Neural progenitor cell (in vitro differentiated cells): ENCODE measurements at regions not wholly inside any gene's neighbourhood (a gene's known extent, or its start where the extent isn't known, plus 50 kb on each side); places are given as distances from the start of the nearest gene placed in this dataset.

Experiments used
- DNase-seq: peaks from one replicate; pipeline ENCODE4 v3.0.0-alpha.2; 2016; ENCODE audit warnings: low spot score
- H2AFZ ChIP-seq: fragments of 200-600 bp; sonication (generic); replicated peaks from 2 replicates; pipeline ENCODE4 v1.6.1; 2016; ENCODE audit warnings: antibody characterized with exemption
- H3F3A ChIP-seq: fragments of 200-600 bp; sonication (generic); 2 replicates; pipeline ENCODE4 v1.6.1; 2016; ENCODE audit warnings: antibody characterized with exemption, low read depth
- H3K27ac ChIP-seq: fragments of 200-600 bp; sonication (generic); 2 replicates; pipeline ENCODE4 v1.5.1; 2016; ENCODE audit warnings: mild to moderate bottlenecking
- H3K27me3 ChIP-seq: fragments of 200-600 bp; sonication (generic); 2 replicates; pipeline ENCODE4 v1.6.1; 2016; ENCODE audit warnings: mild to moderate bottlenecking, moderate library complexity
- H3K36me3 ChIP-seq: fragments of 200-600 bp; sonication (generic); 2 replicates; pipeline ENCODE4 v1.5.1; 2016
- H3K4me1 ChIP-seq: fragments of 200-600 bp; sonication (generic); 2 replicates; pipeline ENCODE4 v1.6.1; 2016; ENCODE audit warnings: mixed run types
- H3K4me2 ChIP-seq: fragments of 200-600 bp; sonication (generic); 2 replicates; pipeline ENCODE4 v1.6.1; 2016
- H3K4me3 ChIP-seq: fragments of 200-600 bp; sonication (generic); 2 replicates; pipeline ENCODE4 v1.5.1; 2016
- H3K79me2 ChIP-seq: fragments of 200-600 bp; sonication (generic); 2 replicates; pipeline ENCODE4 v1.6.1; 2016; ENCODE audit warnings: low read depth
- H3K9ac ChIP-seq: fragments of 200-600 bp; sonication (generic); 2 replicates; pipeline ENCODE4 v1.6.1; 2016
- H3K9me3 ChIP-seq: fragments of 200-600 bp; sonication (generic); 2 replicates; pipeline ENCODE4 v1.5.1; 2016; ENCODE audit warnings: low read depth
- H4K20me1 ChIP-seq: fragments of 200-600 bp; sonication (generic); 2 replicates; pipeline ENCODE4 v1.6.1; 2016; ENCODE audit warnings: low read depth
- H3K27ac Mint-ChIP-seq: 3 replicates; pipeline ENCODE4 v1.8.0; 2021; ENCODE audit warnings: mixed read lengths
- H3K27me3 Mint-ChIP-seq: 2 replicates; pipeline ENCODE4 v1.8.0; 2022; ENCODE audit warnings: low read depth, mild to moderate bottlenecking, inconsistent platforms, moderate library complexity, mixed read lengths; ENCODE audit not compliant: insufficient read depth
- H3K36me3 Mint-ChIP-seq: 3 replicates; pipeline ENCODE4 v1.8.0; 2021; ENCODE audit warnings: mixed read lengths
- H3K4me1 Mint-ChIP-seq: 3 replicates; pipeline ENCODE4 v1.8.0; 2021; ENCODE audit warnings: mixed read lengths
- H3K4me3 Mint-ChIP-seq: 3 replicates; pipeline ENCODE4 v1.8.0; 2021; ENCODE audit warnings: mild to moderate bottlenecking, moderate library complexity, mixed read lengths
- H3K9me3 Mint-ChIP-seq: 3 replicates; pipeline ENCODE4 v1.8.0; 2020; ENCODE audit warnings: mixed read lengths
- CTCF ChIP-seq: fragments of 200-600 bp; sonication (generic); IDR thresholded peaks from 2 replicates; pipeline ENCODE4 v1.5.1; 2017; ENCODE audit warnings: antibody characterized with exemption, mild to moderate bottlenecking
- EZH2 ChIP-seq: fragments of 200-600 bp; sonication (generic); IDR thresholded peaks from 2 replicates; pipeline ENCODE4 v1.6.1; 2017; ENCODE audit warnings: antibody characterized with exemption, mild to moderate bottlenecking, moderate library complexity
- EZH2phosphoT487 ChIP-seq: fragments of 200-600 bp; sonication (generic); IDR thresholded peaks from 2 replicates; pipeline ENCODE4 v1.6.1; 2017; ENCODE audit warnings: antibody characterized with exemption

- Histone ChIP-seq H4K20me1 (no peaks in the 10 kb centered on the region), H2AFZ (no peak overlapping the region), H3K36me3 (no peaks in the 10 kb centered on the region), H3K9me3 (no peaks in the 10 kb centered on the region), H3K4me3 (no peak overlapping the region), H3K79me2 (no peaks in the 10 kb centered on the region), H3K4me1 (peaks cover 5% of the 10 kb centered on the region), H3K27me3 (no peaks in the 10 kb centered on the region), H3K27ac (no peak overlapping the region), H3K4me2 (no peak overlapping the region), H3K9ac (no peak overlapping the region), H3F3A (no peaks in the 10 kb centered on the region)
- no peaks in the 10 kb centered on the region for H3K36me3 Mint-ChIP-seq
- peaks cover 4% of the 10 kb centered on the region for H3K9me3 Mint-ChIP-seq
- H3K27me3 Mint-ChIP-seq, result peaks cover 5% of the 10 kb centered on the region
- H3K4me3 Mint-ChIP-seq, result no peak overlapping the region
- no peak for DNase-seq
- TF ChIP-seq EZH2 (no peak), CTCF (no peak), EZH2phosphoT487 (no peak)
- no peak overlapping the region for H3K27ac Mint-ChIP-seq
- peaks cover 15% of the 10 kb centered on the region for H3K4me1 Mint-ChIP-seq
Observed at GRCh38 chr2:236404346-236404745, 140.1 kb upstream of the ASB18 start.

GRCh38 chr2:236405357-236405756 is 141.2 kb upstream of the ASB18 start:
- Histone ChIP-seq H4K20me1 (no peaks in the 10 kb centered on the region), H2AFZ (no peak overlapping the region), H3F3A (no peaks in the 10 kb centered on the region), H3K36me3 (no peaks in the 10 kb centered on the region), H3K4me1 (peaks cover 5% of the 10 kb centered on the region), H3K79me2 (no peaks in the 10 kb centered on the region), H3K27me3 (no peaks in the 10 kb centered on the region), H3K4me3 (no peak overlapping the region), H3K27ac (no peak overlapping the region), H3K4me2 (no peak overlapping the region), H3K9me3 (no peaks in the 10 kb centered on the region), H3K9ac (no peak overlapping the region)
- H3K27me3 Mint-ChIP-seq, result peaks cover 3% of the 10 kb centered on the region
- no peak for TF ChIP-seq CTCF
- no peak for TF ChIP-seq EZH2
- no peak for TF ChIP-seq EZH2phosphoT487
- no peak overlapping the region for H3K4me3 Mint-ChIP-seq
- H3K36me3 Mint-ChIP-seq, result no peaks in the 10 kb centered on the region
- H3K27ac Mint-ChIP-seq, result no peak overlapping the region
- no peak for DNase-seq
- peaks cover 15% of the 10 kb centered on the region for H3K4me1 Mint-ChIP-seq
- peaks cover 6% of the 10 kb centered on the region for H3K9me3 Mint-ChIP-seq

- Histone ChIP-seq H3K36me3 (no peaks in the 10 kb centered on the region), H3K27ac (no peak overlapping the region), H3K4me3 (no peak overlapping the region), H2AFZ (no peak overlapping the region), H3K79me2 (no peaks in the 10 kb centered on the region), H3K4me1 (no peaks in the 10 kb centered on the region), H3K9me3 (no peaks in the 10 kb centered on the region), H3K27me3 (no peaks in the 10 kb centered on the region), H3K9ac (no peak overlapping the region), H3K4me2 (no peak overlapping the region), H3F3A (no peaks in the 10 kb centered on the region), H4K20me1 (no peaks in the 10 kb centered on the region)
- peaks cover 3% of the 10 kb centered on the region for H3K4me1 Mint-ChIP-seq
- DNase-seq, result no peak
- peaks cover 8% of the 10 kb centered on the region for H3K9me3 Mint-ChIP-seq
- H3K4me3 Mint-ChIP-seq, result no peak overlapping the region
- no peaks in the 10 kb centered on the region for H3K36me3 Mint-ChIP-seq
- H3K27me3 Mint-ChIP-seq, result no peaks in the 10 kb centered on the region
- TF ChIP-seq CTCF, result no peak
- no peak for TF ChIP-seq EZH2phosphoT487
- TF ChIP-seq EZH2, result no peak
- H3K27ac Mint-ChIP-seq, result no peak overlapping the region
Observed at GRCh38 chr2:236408090-236408489, 143.9 kb upstream of the ASB18 start.
